ENCODE measurements at regions not wholly inside any gene's neighbourhood (a gene's known extent, or its start where the extent isn't known, plus 50 kb on each side); places are given as distances from the start of the nearest gene placed in this dataset.

DNA sequence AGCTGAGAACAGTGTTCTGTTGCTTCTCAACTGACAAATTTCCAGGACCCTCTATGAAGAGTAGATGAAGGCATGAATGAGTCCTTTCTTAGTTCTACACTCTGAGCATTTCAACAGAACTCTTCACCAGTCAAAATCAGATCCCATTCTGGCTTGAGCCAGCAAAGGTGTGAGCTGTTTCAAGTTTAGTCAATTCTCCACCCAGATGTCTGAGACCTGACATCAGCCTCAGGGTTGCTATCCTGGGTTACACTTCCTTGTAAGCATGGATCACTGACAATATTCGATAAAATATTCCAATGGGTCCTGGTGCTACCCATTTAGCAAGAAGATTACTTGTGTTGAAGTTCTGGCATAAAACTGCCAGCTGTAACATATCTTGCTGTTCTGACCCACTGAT lies 97.6 kb upstream of the PPP2R3A start:
- TF ChIP-seq, protein P1, sequence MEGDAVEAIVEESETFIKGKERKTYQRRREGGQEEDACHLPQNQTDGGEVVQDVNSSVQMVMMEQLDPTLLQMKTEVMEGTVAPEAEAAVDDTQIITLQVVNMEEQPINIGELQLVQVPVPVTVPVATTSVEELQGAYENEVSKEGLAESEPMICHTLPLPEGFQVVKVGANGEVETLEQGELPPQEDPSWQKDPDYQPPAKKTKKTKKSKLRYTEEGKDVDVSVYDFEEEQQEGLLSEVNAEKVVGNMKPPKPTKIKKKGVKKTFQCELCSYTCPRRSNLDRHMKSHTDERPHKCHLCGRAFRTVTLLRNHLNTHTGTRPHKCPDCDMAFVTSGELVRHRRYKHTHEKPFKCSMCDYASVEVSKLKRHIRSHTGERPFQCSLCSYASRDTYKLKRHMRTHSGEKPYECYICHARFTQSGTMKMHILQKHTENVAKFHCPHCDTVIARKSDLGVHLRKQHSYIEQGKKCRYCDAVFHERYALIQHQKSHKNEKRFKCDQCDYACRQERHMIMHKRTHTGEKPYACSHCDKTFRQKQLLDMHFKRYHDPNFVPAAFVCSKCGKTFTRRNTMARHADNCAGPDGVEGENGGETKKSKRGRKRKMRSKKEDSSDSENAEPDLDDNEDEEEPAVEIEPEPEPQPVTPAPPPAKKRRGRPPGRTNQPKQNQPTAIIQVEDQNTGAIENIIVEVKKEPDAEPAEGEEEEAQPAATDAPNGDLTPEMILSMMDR (IDR thresholded peaks at IDR 0.05) = no peak
- TF ChIP-seq POLR2AphosphoS5 (IDR thresholded peaks at IDR 0.05) = no peak
- TF ChIP-seq POLR2A (IDR thresholded peaks at IDR 0.05) = no peak

All from gastroesophageal sphincter (tissue), 3 donors.